BE2C (cell line): ENCODE measurements at regions not wholly inside any gene's neighbourhood (a gene's known extent, or its start where the extent isn't known, plus 50 kb on each side); places are given as distances from the start of the nearest gene placed in this dataset.

Source experiments
- DNase-seq: peaks from one replicate; pipeline ENCODE4 v3.0.0-alpha.2; 2020
- H3K27me3 ChIP-seq: fragments of 250-450 bp; sonication (Bioruptor Pico); 2 replicates; pipeline ENCODE4 v1.5.1; 2020; ENCODE audit warnings: mild to moderate bottlenecking
- H3K36me3 ChIP-seq: fragments of 250-450 bp; sonication (Bioruptor Pico); 2 replicates; pipeline ENCODE4 v1.5.1; 2020; ENCODE audit warnings: mild to moderate bottlenecking
- H3K4me1 ChIP-seq: fragments of 250-450 bp; sonication (Bioruptor Pico); 2 replicates; pipeline ENCODE4 v1.5.1; 2020
- H3K4me3 ChIP-seq: 2 replicates; pipeline ENCODE4 v1.5.1; 2011; ENCODE audit warnings: low read depth, low read length
- H3K9me3 ChIP-seq: fragments of 250-450 bp; sonication (Bioruptor Pico); 2 replicates; pipeline ENCODE4 v1.5.1; 2020
- TF ChIP-seq, protein P1 (sequence below): IDR thresholded peaks from 2 replicates; pipeline ENCODE4 v1.5.1; 2012; ENCODE audit warnings: mild to moderate bottlenecking, low read depth, low read length

GRCh38 chr1:200238311-200238710 is 171.5 kb downstream of the ZNF281 start:
- no peak overlapping the region for H3K4me3 ChIP-seq
- no peak for DNase-seq
- no peaks in the 10 kb centered on the region for H3K36me3 ChIP-seq
- no peaks in the 10 kb centered on the region for H3K9me3 ChIP-seq
- TF ChIP-seq, protein P1, sequence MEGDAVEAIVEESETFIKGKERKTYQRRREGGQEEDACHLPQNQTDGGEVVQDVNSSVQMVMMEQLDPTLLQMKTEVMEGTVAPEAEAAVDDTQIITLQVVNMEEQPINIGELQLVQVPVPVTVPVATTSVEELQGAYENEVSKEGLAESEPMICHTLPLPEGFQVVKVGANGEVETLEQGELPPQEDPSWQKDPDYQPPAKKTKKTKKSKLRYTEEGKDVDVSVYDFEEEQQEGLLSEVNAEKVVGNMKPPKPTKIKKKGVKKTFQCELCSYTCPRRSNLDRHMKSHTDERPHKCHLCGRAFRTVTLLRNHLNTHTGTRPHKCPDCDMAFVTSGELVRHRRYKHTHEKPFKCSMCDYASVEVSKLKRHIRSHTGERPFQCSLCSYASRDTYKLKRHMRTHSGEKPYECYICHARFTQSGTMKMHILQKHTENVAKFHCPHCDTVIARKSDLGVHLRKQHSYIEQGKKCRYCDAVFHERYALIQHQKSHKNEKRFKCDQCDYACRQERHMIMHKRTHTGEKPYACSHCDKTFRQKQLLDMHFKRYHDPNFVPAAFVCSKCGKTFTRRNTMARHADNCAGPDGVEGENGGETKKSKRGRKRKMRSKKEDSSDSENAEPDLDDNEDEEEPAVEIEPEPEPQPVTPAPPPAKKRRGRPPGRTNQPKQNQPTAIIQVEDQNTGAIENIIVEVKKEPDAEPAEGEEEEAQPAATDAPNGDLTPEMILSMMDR, result no peak
- H3K4me1 ChIP-seq, result no peaks in the 10 kb centered on the region
- H3K27me3 ChIP-seq, result peaks cover 56% of the 10 kb centered on the region

DNA sequence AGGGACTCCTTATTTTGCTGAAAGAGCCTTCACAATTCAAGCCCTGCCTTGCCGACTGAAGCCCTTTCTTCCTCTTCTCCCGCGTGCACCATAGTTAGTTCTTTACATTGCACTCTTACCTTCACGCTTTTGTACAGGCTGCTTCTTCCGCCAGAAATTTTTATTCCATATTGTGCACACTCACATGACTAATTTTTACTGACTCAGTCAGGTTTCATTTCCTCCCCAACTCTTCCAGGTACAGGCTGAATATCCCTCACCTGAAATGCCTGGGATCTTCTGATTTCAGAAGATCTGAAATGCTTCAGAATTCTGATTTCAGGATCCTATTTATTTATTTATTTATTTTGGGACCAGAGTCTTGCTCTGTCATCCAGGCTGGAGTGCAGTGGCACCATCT is 172.8 kb downstream of the ZNF281 start:
- TF ChIP-seq, protein P1, result no peak
- no peaks in the 10 kb centered on the region for H3K4me1 ChIP-seq
- DNase-seq, result no peak
- H3K27me3 ChIP-seq, result peaks cover 47% of the 10 kb centered on the region
- no peak overlapping the region for H3K4me3 ChIP-seq
- no peaks in the 10 kb centered on the region for H3K36me3 ChIP-seq
- no peaks in the 10 kb centered on the region for H3K9me3 ChIP-seq

- no peak overlapping the region for H3K4me3 ChIP-seq
- peaks cover 38% of the 10 kb centered on the region for H3K27me3 ChIP-seq
- TF ChIP-seq, protein P1, result no peak
- no peaks in the 10 kb centered on the region for H3K36me3 ChIP-seq
- H3K4me1 ChIP-seq, result no peaks in the 10 kb centered on the region
- H3K9me3 ChIP-seq, result no peaks in the 10 kb centered on the region
- no peak for DNase-seq
These were observed 174.9 kb downstream of the ZNF281 start for GRCh38 chr1:200234938-200235337.

- H3K36me3 ChIP-seq, result no peaks in the 10 kb centered on the region
- DNase-seq, result no peak
- H3K4me1 ChIP-seq, result no peaks in the 10 kb centered on the region
- no peaks in the 10 kb centered on the region for H3K9me3 ChIP-seq
- peaks cover 36% of the 10 kb centered on the region for H3K27me3 ChIP-seq
- TF ChIP-seq, protein P1, result no peak
- no peak overlapping the region for H3K4me3 ChIP-seq
These were observed 176.4 kb downstream of the ZNF281 start for GRCh38 chr1:200233393-200233792.

DNA sequence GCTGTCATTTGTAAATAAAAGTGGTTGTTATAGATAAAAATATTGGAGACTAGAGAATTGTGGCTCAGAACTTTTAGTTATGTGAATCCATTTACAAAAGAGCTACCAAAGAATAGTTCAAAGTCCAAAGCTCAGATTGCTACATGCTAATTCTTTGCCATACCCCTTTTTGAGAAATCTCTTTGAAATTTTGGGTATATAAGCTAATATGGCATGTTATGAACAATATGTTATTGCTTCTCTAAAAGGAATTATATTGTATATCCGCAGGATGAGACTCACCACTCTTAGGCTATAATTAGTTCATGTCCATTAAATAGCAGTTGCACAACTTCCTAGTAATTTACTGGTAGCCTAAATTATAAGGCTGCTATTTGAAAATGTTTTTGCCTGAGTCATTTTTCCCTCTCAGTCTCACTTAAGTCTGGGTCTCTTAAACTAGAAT is 178.0 kb downstream of the ZNF281 start:
- Histone ChIP-seq H3K9me3 (no peaks in the 10 kb centered on the region), H3K36me3 (no peaks in the 10 kb centered on the region), H3K4me1 (no peaks in the 10 kb centered on the region), H3K4me3 (no peak overlapping the region), H3K27me3 (peaks cover 40% of the 10 kb centered on the region)
- no peak for DNase-seq
- TF ChIP-seq, protein P1, result no peak

DNA sequence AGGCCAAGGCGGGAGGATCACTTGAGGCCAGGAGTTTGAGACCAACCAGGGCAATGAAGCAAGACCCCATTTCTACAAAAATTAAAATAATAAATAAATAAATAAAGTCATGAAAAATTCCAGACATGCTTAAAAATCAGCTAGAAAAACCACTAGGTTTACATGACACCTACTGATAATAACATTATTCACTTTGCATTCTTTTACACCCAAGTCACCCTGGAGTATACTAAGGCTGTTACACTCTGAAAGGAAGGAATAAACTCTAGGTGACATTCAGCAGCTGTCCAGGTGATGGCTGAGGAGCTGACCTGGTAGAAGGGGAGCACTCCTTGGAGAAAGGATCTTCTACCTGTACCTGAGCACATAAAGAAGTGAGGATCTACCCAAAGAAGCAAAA is 179.2 kb downstream of the ZNF281 start:
- TF ChIP-seq, protein P1, result no peak
- Histone ChIP-seq H3K9me3 (no peaks in the 10 kb centered on the region), H3K4me1 (no peaks in the 10 kb centered on the region), H3K36me3 (no peaks in the 10 kb centered on the region), H3K4me3 (no peak overlapping the region), H3K27me3 (peaks cover 44% of the 10 kb centered on the region)
- DNase-seq, result no peak
